ENCODE measurements at regions not wholly inside any gene's neighbourhood (a gene's known extent, or its start where the extent isn't known, plus 50 kb on each side); places are given as distances from the start of the nearest gene placed in this dataset.

- H2AFZ ChIP-seq (ENCODE audit: low read length): no peak overlapping the region
- no peaks in the 10 kb centered on the region for H3K9me3 ChIP-seq (ENCODE audit: low read length)
- no peaks in the 10 kb centered on the region for H3K79me2 ChIP-seq (ENCODE audit: insufficient read depth, low read depth, low read length)
- no peak overlapping the region for H3K4me3 ChIP-seq (ENCODE audit: low read depth, low read length, poor library complexity, severe bottlenecking)
- no peak overlapping the region for H3K4me2 ChIP-seq (ENCODE audit: low read length)
- no TSS peak for BruUV-seq (replicated peaks)
- no peaks in the 10 kb centered on the region for H3K9me2 ChIP-seq (ENCODE audit: insufficient read depth, low read length)
- POLR2A ChIA-PET: no interaction called here
- H4K20me1 ChIP-seq (ENCODE audit: insufficient read depth, low read length): no peaks in the 10 kb centered on the region
- H3K4me1 ChIP-seq (ENCODE audit: insufficient read depth, low read length, poor library complexity, severe bottlenecking): no peaks in the 10 kb centered on the region
- CTCF ChIA-PET (ENCODE audit: unreplicated experiment): no interaction called here
- H3K36me3 ChIP-seq (ENCODE audit: insufficient read depth, low read length): no peaks in the 10 kb centered on the region
- intact Hi-C loops (cut with micrococcal nuclease; ENCODE audit: unreplicated experiment): no loop called here
- TF ChIP-seq CTCF (conservative IDR thresholded peaks at IDR 0.05; ENCODE audit: low read length) (no peak), EZH2phosphoT487 (IDR thresholded peaks at IDR 0.05; ENCODE audit: borderline replicate concordance, low read depth, low read length) (no peak)
- no peak overlapping the region for H3K27ac ChIP-seq (ENCODE audit: low read depth, low read length, poor library complexity, severe bottlenecking)
- no peak for DNase-seq (ENCODE audit: low spot score)
Observed at GRCh38 chr2:41600460-41600859, 447.4 kb upstream of the PKDCC start.

GRCh38 chr2:41602341-41602740 lies 445.5 kb upstream of the PKDCC start:
- ChIA-PET POLR2A (no interaction called here), CTCF (ENCODE audit: unreplicated experiment) (no interaction called here)
- H2AFZ ChIP-seq (ENCODE audit: low read length): no peak overlapping the region
- DNase-seq (ENCODE audit: low spot score): no peak
- H3K4me1 ChIP-seq (ENCODE audit: insufficient read depth, low read length, poor library complexity, severe bottlenecking): no peaks in the 10 kb centered on the region
- H3K9me2 ChIP-seq (ENCODE audit: insufficient read depth, low read length): no peaks in the 10 kb centered on the region
- H4K20me1 ChIP-seq (ENCODE audit: insufficient read depth, low read length): no peaks in the 10 kb centered on the region
- TF ChIP-seq EZH2phosphoT487 (IDR thresholded peaks at IDR 0.05; ENCODE audit: borderline replicate concordance, low read depth, low read length) (no peak), CTCF (conservative IDR thresholded peaks at IDR 0.05; ENCODE audit: low read length) (no peak)
- H3K27ac ChIP-seq (ENCODE audit: low read depth, low read length, poor library complexity, severe bottlenecking): no peak overlapping the region
- no peak overlapping the region for H3K4me3 ChIP-seq (ENCODE audit: low read depth, low read length, poor library complexity, severe bottlenecking)
- intact Hi-C loops (cut with micrococcal nuclease; ENCODE audit: unreplicated experiment): no loop called here
- H3K36me3 ChIP-seq (ENCODE audit: insufficient read depth, low read length): no peaks in the 10 kb centered on the region
- BruUV-seq (replicated peaks): no TSS peak
- H3K9me3 ChIP-seq (ENCODE audit: low read length): no peaks in the 10 kb centered on the region
- no peak overlapping the region for H3K4me2 ChIP-seq (ENCODE audit: low read length)
- no peaks in the 10 kb centered on the region for H3K79me2 ChIP-seq (ENCODE audit: insufficient read depth, low read depth, low read length)

GRCh38 chr2:41605311-41605710 lies 442.5 kb upstream of the PKDCC start:
- intact Hi-C loops (cut with micrococcal nuclease; ENCODE audit: unreplicated experiment): no loop called here
- no peak overlapping the region for H2AFZ ChIP-seq (ENCODE audit: low read length)
- no peak overlapping the region for H3K4me2 ChIP-seq (ENCODE audit: low read length)
- H3K36me3 ChIP-seq (ENCODE audit: insufficient read depth, low read length): no peaks in the 10 kb centered on the region
- POLR2A ChIA-PET: no interaction called here
- H3K9me2 ChIP-seq (ENCODE audit: insufficient read depth, low read length): no peaks in the 10 kb centered on the region
- CTCF ChIA-PET (ENCODE audit: unreplicated experiment): no interaction called here
- BruUV-seq (replicated peaks): no TSS peak
- H3K4me3 ChIP-seq (ENCODE audit: low read depth, low read length, poor library complexity, severe bottlenecking): no peak overlapping the region
- no peak for DNase-seq (ENCODE audit: low spot score)
- H4K20me1 ChIP-seq (ENCODE audit: insufficient read depth, low read length): no peaks in the 10 kb centered on the region
- no peaks in the 10 kb centered on the region for H3K4me1 ChIP-seq (ENCODE audit: insufficient read depth, low read length, poor library complexity, severe bottlenecking)
- no peaks in the 10 kb centered on the region for H3K9me3 ChIP-seq (ENCODE audit: low read length)
- TF ChIP-seq CTCF (conservative IDR thresholded peaks at IDR 0.05; ENCODE audit: low read length) (no peak), EZH2phosphoT487 (IDR thresholded peaks at IDR 0.05; ENCODE audit: borderline replicate concordance, low read depth, low read length) (no peak)
- no peak overlapping the region for H3K27ac ChIP-seq (ENCODE audit: low read depth, low read length, poor library complexity, severe bottlenecking)
- H3K79me2 ChIP-seq (ENCODE audit: insufficient read depth, low read depth, low read length): no peaks in the 10 kb centered on the region
